ENCODE measurements at regions not wholly inside any gene's neighbourhood (a gene's known extent, or its start where the extent isn't known, plus 50 kb on each side); places are given as distances from the start of the nearest gene placed in this dataset.

GRCh38 chr3:118332699-118333098 is 701.9 kb downstream of the IGSF11 start:
- no peak overlapping the region for H3K4me3 ChIP-seq (ENCODE audit: low read depth, low read length)
- DNase-seq (ENCODE audit: low read depth, low spot score): no peak
- TF ChIP-seq CTCF (IDR thresholded peaks at IDR 0.05; ENCODE audit: low read depth, low read length): no peak
- in situ Hi-C loops (cut with HindIII; ENCODE audit: low sequenced_read_pairs): no loop called here

- H3K4me3 ChIP-seq (ENCODE audit: low read depth, low read length): no peak overlapping the region
- no peak for TF ChIP-seq CTCF (IDR thresholded peaks at IDR 0.05; ENCODE audit: low read depth, low read length)
- in situ Hi-C loops (cut with HindIII; ENCODE audit: low sequenced_read_pairs): no loop called here
- no peak for DNase-seq (ENCODE audit: low read depth, low spot score)
These were observed 697.0 kb downstream of the IGSF11 start for GRCh38 chr3:118337649-118338048.

- in situ Hi-C loops (cut with HindIII; ENCODE audit: low sequenced_read_pairs): no loop called here
- no peak overlapping the region for H3K4me3 ChIP-seq (ENCODE audit: low read depth, low read length)
- no peak for TF ChIP-seq CTCF (IDR thresholded peaks at IDR 0.05; ENCODE audit: low read depth, low read length)
- DNase-seq (ENCODE audit: low read depth, low spot score): no peak
These were observed 687.1 kb downstream of the IGSF11 start for GRCh38 chr3:118347396-118348168.

- DNase-seq (ENCODE audit: low read depth, low spot score): no peak
- H3K4me3 ChIP-seq (ENCODE audit: low read depth, low read length): no peak overlapping the region
- in situ Hi-C loops (cut with HindIII; ENCODE audit: low sequenced_read_pairs): no loop called here
- TF ChIP-seq CTCF (IDR thresholded peaks at IDR 0.05; ENCODE audit: low read depth, low read length): no peak
These were observed 686.5 kb downstream of the IGSF11 start for GRCh38 chr3:118348169-118348557.

GRCh38 chr3:118354556-118354955 is 680.1 kb downstream of the IGSF11 start:
- no peak for DNase-seq (ENCODE audit: low read depth, low spot score)
- in situ Hi-C loops (cut with HindIII; ENCODE audit: low sequenced_read_pairs): no loop called here
- TF ChIP-seq CTCF (IDR thresholded peaks at IDR 0.05; ENCODE audit: low read depth, low read length): no peak
- H3K4me3 ChIP-seq (ENCODE audit: low read depth, low read length): no peak overlapping the region

- no peak for TF ChIP-seq CTCF (IDR thresholded peaks at IDR 0.05; ENCODE audit: low read depth, low read length)
- in situ Hi-C loops (cut with HindIII; ENCODE audit: low sequenced_read_pairs): no loop called here
- H3K4me3 ChIP-seq (ENCODE audit: low read depth, low read length): no peak overlapping the region
- DNase-seq (ENCODE audit: low read depth, low spot score): no peak
These were observed 664.7 kb downstream of the IGSF11 start for GRCh38 chr3:118369892-118370491.

All from astrocyte of the spinal cord (primary cell).